Neural progenitor cell (in vitro differentiated cells): ENCODE measurements at regions not wholly inside any gene's neighbourhood (a gene's known extent, or its start where the extent isn't known, plus 50 kb on each side); places are given as distances from the start of the nearest gene placed in this dataset.

Experiments used
- EZH2 ChIP-seq: fragments of 200-600 bp; sonication (generic); IDR thresholded peaks from 2 replicates; pipeline ENCODE4 v1.6.1; 2017; ENCODE audit warnings: antibody characterized with exemption, mild to moderate bottlenecking, moderate library complexity
- TF ChIP-seq, protein P1 (sequence below): fragments of 200-600 bp; sonication (generic); IDR thresholded peaks from 2 replicates; pipeline ENCODE4 v1.5.1; 2017; ENCODE audit warnings: antibody characterized with exemption, mild to moderate bottlenecking

DNA sequence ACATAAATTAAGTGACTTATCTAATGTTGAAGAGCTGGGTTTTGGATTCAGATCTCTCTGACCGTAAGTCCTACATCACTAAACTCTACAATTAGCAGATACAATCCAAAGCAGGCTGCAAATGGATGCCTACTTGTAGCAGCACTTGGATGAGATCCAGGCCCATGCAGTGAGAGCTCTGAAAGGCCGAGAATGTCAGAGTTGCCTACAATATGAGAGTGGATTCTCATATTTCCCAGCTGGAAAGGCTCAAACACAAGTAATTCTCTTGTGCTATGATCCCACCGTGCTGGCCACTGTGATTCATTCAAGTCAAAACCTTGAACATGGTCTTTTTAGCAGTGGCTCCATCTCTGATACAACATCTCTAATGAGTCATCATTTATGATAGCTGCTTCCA is 125.4 kb upstream of the CHRDL1 start:
- TF ChIP-seq, protein P1, sequence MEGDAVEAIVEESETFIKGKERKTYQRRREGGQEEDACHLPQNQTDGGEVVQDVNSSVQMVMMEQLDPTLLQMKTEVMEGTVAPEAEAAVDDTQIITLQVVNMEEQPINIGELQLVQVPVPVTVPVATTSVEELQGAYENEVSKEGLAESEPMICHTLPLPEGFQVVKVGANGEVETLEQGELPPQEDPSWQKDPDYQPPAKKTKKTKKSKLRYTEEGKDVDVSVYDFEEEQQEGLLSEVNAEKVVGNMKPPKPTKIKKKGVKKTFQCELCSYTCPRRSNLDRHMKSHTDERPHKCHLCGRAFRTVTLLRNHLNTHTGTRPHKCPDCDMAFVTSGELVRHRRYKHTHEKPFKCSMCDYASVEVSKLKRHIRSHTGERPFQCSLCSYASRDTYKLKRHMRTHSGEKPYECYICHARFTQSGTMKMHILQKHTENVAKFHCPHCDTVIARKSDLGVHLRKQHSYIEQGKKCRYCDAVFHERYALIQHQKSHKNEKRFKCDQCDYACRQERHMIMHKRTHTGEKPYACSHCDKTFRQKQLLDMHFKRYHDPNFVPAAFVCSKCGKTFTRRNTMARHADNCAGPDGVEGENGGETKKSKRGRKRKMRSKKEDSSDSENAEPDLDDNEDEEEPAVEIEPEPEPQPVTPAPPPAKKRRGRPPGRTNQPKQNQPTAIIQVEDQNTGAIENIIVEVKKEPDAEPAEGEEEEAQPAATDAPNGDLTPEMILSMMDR = no peak
- no peak for TF ChIP-seq EZH2
